Tibial nerve (tissue), 3 donors: ENCODE measurements at regions not wholly inside any gene's neighbourhood (a gene's known extent, or its start where the extent isn't known, plus 50 kb on each side); places are given as distances from the start of the nearest gene placed in this dataset.

ENCODE experiments used
- CTCF ChIP-seq, 5 experiments: fragments of 200-600 bp in 3 of 5; fragments of 450-650 bp in 2 of 5; sonication (generic) in 3 of 5; IDR thresholded peaks; one replicate each; pipeline ENCODE4 v1.5.1; 2016 to 2019; ENCODE audit warnings: antibody characterized with exemption in 5 of 5, mild to moderate bottlenecking in 3 of 5, moderate library complexity in 2 of 5
- POLR2A ChIP-seq, 2 donors: fragments of 450-650 bp; IDR thresholded peaks; one replicate each; pipeline ENCODE4 v1.6.1; 2017; ENCODE audit warnings: antibody characterized with exemption in 2 of 2, mild to moderate bottlenecking in 2 of 2, moderate library complexity in 2 of 2

GRCh38 chr5:12845549-12846159 is 941.4 kb upstream of the CTNND2 start:
- TF ChIP-seq CTCF (IDR thresholded peaks at IDR 0.05) (no peak), POLR2A (IDR thresholded peaks at IDR 0.05) (no peak)
